SJCRH30 (cell line): ENCODE measurements at regions not wholly inside any gene's neighbourhood (a gene's known extent, or its start where the extent isn't known, plus 50 kb on each side); places are given as distances from the start of the nearest gene placed in this dataset.
"Not testable (repeated sequence)": the region's sequence is repeated elsewhere in the genome, so short reads cannot be mapped to it uniquely, and the experiment has no call there.

Source experiments
- DNase-seq, 2 experiments: peaks; one replicate each; pipeline ENCODE4 v3.0.0-alpha.2; 2015 to 2020
- H3K27ac ChIP-seq: fragments of 250-450 bp; sonication (Bioruptor Pico); 2 replicates; pipeline ENCODE4 v1.5.1; 2020; ENCODE audit warnings: mild to moderate bottlenecking, moderate library complexity
- H3K27me3 ChIP-seq: fragments of 250-450 bp; sonication (Bioruptor Pico); 2 replicates; pipeline ENCODE4 v1.5.1; 2020; ENCODE audit warnings: mild to moderate bottlenecking, moderate library complexity
- H3K36me3 ChIP-seq: fragments of 250-450 bp; sonication (Bioruptor Pico); 2 replicates; pipeline ENCODE4 v1.5.1; 2020; ENCODE audit warnings: mild to moderate bottlenecking, moderate library complexity
- H3K4me1 ChIP-seq: fragments of 250-450 bp; sonication (Bioruptor Pico); 2 replicates; pipeline ENCODE4 v1.5.1; 2020; ENCODE audit warnings: mild to moderate bottlenecking, moderate library complexity
- H3K4me3 ChIP-seq: fragments of 250-450 bp; sonication (Bioruptor Pico); 2 replicates; pipeline ENCODE4 v1.5.1; 2020; ENCODE audit warnings: mild to moderate bottlenecking, moderate library complexity
- H3K9me3 ChIP-seq: fragments of 250-450 bp; sonication (Bioruptor Pico); replicated peaks from 2 replicates; pipeline ENCODE4 v1.5.1; 2020; ENCODE audit warnings: mild to moderate bottlenecking, moderate library complexity

DNA sequence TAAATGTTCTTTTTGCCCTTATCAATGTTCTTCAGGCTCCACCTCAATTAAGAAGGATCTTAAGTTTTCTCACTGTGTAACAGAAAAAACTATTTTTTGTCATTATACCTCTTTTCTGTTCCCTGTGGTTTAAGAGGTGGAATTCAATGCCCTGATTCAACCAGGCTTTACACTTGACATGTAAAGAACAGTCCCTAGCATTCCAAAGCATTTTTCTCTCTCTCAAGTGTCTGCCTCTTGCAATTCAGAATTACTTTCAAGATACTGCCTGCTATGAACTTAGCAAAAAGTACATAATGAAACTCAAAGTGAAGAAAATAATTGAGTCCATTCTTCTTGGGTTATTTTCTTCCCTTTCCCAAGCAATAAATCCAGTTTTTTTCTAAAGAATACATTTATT is 160.6 kb upstream of the NOL4 start:
- H3K4me1 ChIP-seq = no peaks in the 10 kb centered on the region
- H3K9me3 ChIP-seq = no peaks in the 10 kb centered on the region
- H3K4me3 ChIP-seq = no peak overlapping the region
- H3K27me3 ChIP-seq = no peaks in the 10 kb centered on the region
- DNase-seq = no peak
- no peaks in the 10 kb centered on the region for H3K36me3 ChIP-seq
- no peak overlapping the region for H3K27ac ChIP-seq

DNA sequence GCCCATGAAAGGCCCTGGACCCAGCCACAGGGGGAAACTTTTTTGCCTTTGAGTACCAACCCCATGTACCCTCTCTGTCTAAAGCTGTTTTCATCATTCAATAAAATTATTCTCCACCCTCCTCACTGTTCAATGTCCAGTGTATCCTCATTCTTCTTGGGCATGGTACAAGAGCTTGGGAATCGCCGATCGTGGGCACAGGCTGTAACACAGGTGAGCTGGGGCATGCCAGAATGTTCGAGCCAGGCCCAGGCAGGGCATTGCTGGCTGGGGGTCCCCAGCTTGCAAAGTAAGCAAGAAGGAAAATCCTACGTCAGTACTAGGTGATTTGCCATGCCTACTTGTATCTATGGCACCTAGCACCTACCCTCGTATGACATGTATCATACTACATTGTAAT is 162.1 kb upstream of the NOL4 start:
- no peak for DNase-seq
- H3K9me3 ChIP-seq = no peaks in the 10 kb centered on the region
- H3K36me3 ChIP-seq = no peaks in the 10 kb centered on the region
- no peaks in the 10 kb centered on the region for H3K4me1 ChIP-seq
- no peaks in the 10 kb centered on the region for H3K27me3 ChIP-seq
- no peak overlapping the region for H3K4me3 ChIP-seq
- no peak overlapping the region for H3K27ac ChIP-seq

DNA sequence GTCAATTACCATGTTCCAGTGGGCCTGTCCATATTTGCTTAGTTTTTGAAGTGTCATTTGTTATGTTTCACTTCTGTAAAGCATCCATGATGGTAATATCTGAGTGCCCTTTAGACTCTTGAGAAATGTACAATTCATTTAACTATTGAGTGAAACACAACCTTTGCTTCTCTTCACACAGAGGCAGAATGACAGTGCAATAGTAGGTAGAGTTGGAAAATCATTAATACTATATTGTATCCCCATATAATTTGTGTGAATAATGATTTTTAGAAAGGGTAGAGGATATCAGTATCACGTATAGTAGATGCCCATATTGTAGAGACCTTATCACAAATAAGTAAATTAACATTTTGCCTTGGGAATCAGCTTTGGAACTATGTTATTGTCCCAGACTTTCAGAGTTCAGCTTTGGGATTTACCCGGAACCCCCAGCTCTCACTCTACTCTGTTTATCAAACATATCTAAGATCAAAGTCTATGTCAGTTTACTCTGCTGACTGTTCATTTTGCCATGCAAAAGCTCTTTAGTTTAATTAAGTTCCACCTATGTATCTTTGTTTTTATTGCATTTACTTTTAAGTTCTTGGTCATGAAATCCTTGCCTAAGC is 172.7 kb upstream of the NOL4 start:
- no peak overlapping the region for H3K4me3 ChIP-seq
- DNase-seq = no peak
- H3K36me3 ChIP-seq = no peaks in the 10 kb centered on the region
- H3K4me1 ChIP-seq = no peaks in the 10 kb centered on the region
- no peaks in the 10 kb centered on the region for H3K9me3 ChIP-seq
- H3K27me3 ChIP-seq = no peaks in the 10 kb centered on the region
- H3K27ac ChIP-seq = no peak overlapping the region

DNA sequence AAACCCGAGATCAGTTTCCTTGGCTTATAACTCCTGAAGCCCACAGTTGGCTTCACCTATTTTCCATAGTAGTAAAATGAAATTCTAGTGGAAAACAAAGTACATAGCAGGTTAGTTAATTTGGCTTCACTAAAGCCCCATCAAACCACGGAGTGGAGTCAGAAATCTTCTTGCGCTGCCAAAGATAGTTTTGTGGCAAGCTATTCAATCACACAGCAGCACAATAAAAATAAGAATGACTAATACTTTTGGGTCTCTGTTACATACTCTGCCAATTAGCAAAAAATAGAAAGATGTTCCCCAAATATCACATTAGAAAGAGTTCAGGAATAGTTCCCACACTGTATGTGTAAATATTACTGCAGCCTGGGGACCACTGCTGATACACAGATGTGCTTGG is 175.2 kb upstream of the NOL4 start:
- no peaks in the 10 kb centered on the region for H3K4me1 ChIP-seq
- H3K36me3 ChIP-seq = no peaks in the 10 kb centered on the region
- no peak for DNase-seq

DNA sequence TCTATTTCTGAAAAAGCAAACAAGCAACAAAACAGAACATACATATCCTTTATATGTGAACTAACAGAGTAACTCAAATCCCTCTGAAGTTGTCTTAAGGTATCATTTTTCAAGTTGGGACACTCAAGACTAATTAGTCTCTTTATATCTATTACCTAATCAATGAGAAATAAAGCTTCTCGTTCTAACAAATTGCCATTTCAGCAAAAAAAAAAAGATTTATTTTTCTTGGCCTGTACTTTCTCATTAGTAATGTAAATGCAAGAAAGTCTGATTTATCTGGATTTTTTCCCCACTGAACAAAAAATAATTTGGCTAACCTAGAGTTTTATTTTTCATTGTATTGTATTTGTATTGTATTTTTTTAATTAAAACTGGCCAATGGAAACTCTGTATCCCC is 176.1 kb upstream of the NOL4 start:
- H3K36me3 ChIP-seq = no peaks in the 10 kb centered on the region
- no peak overlapping the region for H3K27ac ChIP-seq
- DNase-seq = no peak

More for the DNA sequence above, 175.2 kb upstream of the NOL4 start:
- H3K9me3 ChIP-seq = no peaks in the 10 kb centered on the region
- H3K27ac ChIP-seq = no peak overlapping the region
- no peaks in the 10 kb centered on the region for H3K27me3 ChIP-seq
- no peak overlapping the region for H3K4me3 ChIP-seq

DNA sequence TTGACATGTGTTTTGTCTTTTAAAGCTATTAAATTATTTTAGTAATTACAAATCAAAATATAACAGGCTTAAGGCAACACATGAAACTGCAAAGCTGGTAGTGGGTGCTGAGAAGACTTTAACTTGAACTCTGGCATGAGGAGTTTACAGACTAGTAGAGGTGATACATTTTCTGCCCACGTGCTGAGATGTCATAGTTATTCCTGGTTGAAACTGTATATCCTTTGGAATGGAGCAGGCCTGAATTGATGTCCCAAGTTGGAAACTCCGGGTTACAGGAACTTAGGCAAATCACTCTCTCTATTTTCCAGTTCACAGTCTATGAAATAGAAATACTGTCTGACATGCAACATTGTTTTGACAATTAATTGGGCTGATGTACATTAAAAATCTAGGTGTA is 177.1 kb upstream of the NOL4 start:
- Histone ChIP-seq H3K36me3 (no peaks in the 10 kb centered on the region), H3K4me1 (no peaks in the 10 kb centered on the region), H3K27ac (no peak overlapping the region), H3K9me3 (no peaks in the 10 kb centered on the region), H3K4me3 (no peak overlapping the region), H3K27me3 (no peaks in the 10 kb centered on the region)
- no peak for DNase-seq

More for the DNA sequence above, 176.1 kb upstream of the NOL4 start:
- Histone ChIP-seq H3K27me3 (no peaks in the 10 kb centered on the region), H3K9me3 (no peaks in the 10 kb centered on the region), H3K4me3 (no peak overlapping the region), H3K4me1 (no peaks in the 10 kb centered on the region)

DNA sequence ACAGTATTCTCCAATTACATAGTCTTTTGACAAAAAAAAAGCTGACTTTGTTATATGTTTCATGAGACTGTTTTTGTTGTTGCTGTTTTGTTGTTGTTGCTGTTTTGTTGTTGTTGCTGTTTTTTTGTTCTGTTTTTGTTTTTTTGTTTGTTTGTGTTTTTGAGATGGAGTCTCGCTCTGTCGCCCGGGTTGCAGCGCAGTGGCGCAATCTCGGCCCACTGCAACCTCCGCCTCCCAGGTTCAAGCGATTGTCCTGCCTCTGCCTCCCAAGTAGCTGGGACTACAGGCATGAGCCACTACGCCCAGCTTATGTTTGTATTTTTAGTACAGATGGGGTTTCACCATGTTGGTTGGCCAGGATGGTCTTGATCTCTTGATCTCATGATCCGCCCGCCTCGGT is 182.8 kb upstream of the NOL4 start:
- not testable (repeated sequence) for H3K4me3 ChIP-seq, H3K27ac ChIP-seq, DNase-seq, H3K36me3 ChIP-seq, H3K9me3 ChIP-seq, H3K27me3 ChIP-seq, H3K4me1 ChIP-seq

GRCh38 chr18:34411952-34412351 is 187.2 kb upstream of the NOL4 start:
- no peak for DNase-seq
- Histone ChIP-seq H3K4me3 (no peak overlapping the region), H3K27ac (no peak overlapping the region), H3K4me1 (no peaks in the 10 kb centered on the region), H3K36me3 (no peaks in the 10 kb centered on the region), H3K27me3 (no peaks in the 10 kb centered on the region), H3K9me3 (no peaks in the 10 kb centered on the region)

DNA sequence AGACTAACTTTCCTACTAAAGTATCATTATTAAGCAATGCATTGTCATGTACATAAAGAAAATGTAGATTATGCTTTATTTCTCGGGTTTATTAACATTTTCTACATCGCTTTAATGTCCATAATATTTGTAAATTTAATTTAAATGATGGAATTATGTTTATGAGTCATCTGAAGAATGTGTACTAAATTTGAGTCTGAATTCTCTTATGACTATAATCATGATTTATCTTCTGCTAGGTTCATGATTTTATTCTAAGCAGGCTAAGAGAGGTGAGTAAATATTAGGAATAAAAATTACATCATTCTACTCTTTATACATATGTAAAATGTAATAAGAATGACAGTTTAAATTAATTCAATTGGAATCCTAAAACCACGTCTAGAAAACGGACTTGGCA is 206.3 kb upstream of the NOL4 start:
- Histone ChIP-seq H3K9me3 (no peaks in the 10 kb centered on the region), H3K27ac (no peak overlapping the region), H3K4me1 (no peaks in the 10 kb centered on the region), H3K36me3 (no peaks in the 10 kb centered on the region), H3K4me3 (no peak overlapping the region), H3K27me3 (no peaks in the 10 kb centered on the region)
- no peak for DNase-seq

GRCh38 chr18:34444622-34445021 is 219.9 kb upstream of the NOL4 start:
- no peaks in the 10 kb centered on the region for H3K27me3 ChIP-seq
- H3K4me1 ChIP-seq = no peaks in the 10 kb centered on the region
- DNase-seq = no peak
- no peaks in the 10 kb centered on the region for H3K9me3 ChIP-seq
- H3K4me3 ChIP-seq = no peak overlapping the region
- no peak overlapping the region for H3K27ac ChIP-seq
- no peaks in the 10 kb centered on the region for H3K36me3 ChIP-seq

DNA sequence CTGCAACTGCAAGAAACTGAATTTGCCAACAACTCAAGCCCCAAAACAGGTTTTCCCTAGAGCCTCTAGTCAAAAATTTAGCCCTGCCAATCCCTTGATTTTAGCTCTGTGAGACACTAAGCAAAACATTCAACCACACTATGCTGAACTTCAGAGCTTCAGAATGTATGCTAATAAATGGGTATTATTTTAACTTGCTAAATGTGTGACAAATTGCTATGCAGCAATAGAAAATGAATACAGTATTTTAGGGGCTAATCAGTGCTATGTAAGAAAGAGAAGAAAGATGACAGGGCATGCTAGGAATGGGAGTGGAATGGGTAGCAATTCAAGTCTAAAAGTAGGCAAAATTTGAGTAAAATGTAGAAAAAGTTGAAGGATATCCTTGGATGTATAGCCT is 223.9 kb upstream of the NOL4 start:
- no peak for DNase-seq
- Histone ChIP-seq H3K4me1 (no peaks in the 10 kb centered on the region), H3K27me3 (no peaks in the 10 kb centered on the region), H3K4me3 (no peak overlapping the region), H3K27ac (no peak overlapping the region), H3K36me3 (no peaks in the 10 kb centered on the region), H3K9me3 (no peaks in the 10 kb centered on the region)

- H3K27me3 ChIP-seq = no peaks in the 10 kb centered on the region
- no peak for DNase-seq
These were observed 233.0 kb upstream of the NOL4 start for GRCh38 chr18:34457761-34458160.

DNA sequence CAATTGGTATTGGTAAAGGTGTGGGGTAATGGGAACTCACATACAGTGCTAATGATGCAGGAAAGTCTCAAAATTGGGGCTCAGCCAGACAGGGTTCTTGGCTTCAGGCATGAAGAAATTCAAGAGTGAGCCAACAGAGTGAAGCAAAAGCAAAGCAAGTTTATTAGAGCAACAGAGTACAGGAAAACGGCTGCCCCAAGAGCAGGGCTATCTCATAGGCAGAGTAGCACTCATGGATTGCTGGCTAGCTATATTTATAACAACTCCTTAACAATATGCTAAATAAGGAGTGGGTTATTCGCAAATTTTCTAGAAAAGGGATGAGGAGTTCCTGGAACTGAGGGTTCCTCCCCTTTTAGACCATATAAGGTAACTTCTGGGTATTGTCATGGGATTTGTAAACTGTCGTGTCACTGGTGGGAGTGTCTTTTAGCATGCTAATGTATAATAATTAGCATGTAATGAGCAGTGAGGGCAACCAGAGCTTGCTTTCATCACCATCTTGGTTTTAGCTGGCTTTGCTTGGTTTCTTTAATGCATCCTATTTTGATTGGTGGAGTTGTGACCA is 233.8 kb upstream of the NOL4 start:
- Histone ChIP-seq H3K4me1 (no peaks in the 10 kb centered on the region), H3K4me3 (no peak overlapping the region), H3K27me3 (no peaks in the 10 kb centered on the region), H3K27ac (no peak overlapping the region), H3K9me3 (no peaks in the 10 kb centered on the region), H3K36me3 (no peaks in the 10 kb centered on the region)
- no peak for DNase-seq

More at GRCh38 chr18:34457761-34458160, 233.0 kb upstream of the NOL4 start:
- Histone ChIP-seq H3K36me3 (no peaks in the 10 kb centered on the region), H3K9me3 (no peaks in the 10 kb centered on the region), H3K27ac (no peak overlapping the region), H3K4me1 (no peaks in the 10 kb centered on the region), H3K4me3 (no peak overlapping the region)

- no peak for DNase-seq
- no peak overlapping the region for H3K27ac ChIP-seq
- H3K9me3 ChIP-seq = no peaks in the 10 kb centered on the region
- H3K4me1 ChIP-seq = no peaks in the 10 kb centered on the region
- no peak overlapping the region for H3K4me3 ChIP-seq
- no peaks in the 10 kb centered on the region for H3K27me3 ChIP-seq
- no peaks in the 10 kb centered on the region for H3K36me3 ChIP-seq
These were observed 236.6 kb upstream of the NOL4 start for GRCh38 chr18:34461266-34461665.

GRCh38 chr18:34467058-34467457 is 242.3 kb upstream of the NOL4 start:
- no peak for DNase-seq
- Histone ChIP-seq H3K36me3 (no peaks in the 10 kb centered on the region), H3K4me1 (no peaks in the 10 kb centered on the region), H3K27ac (no peak overlapping the region), H3K4me3 (no peak overlapping the region), H3K9me3 (no peaks in the 10 kb centered on the region), H3K27me3 (no peaks in the 10 kb centered on the region)

- no peaks in the 10 kb centered on the region for H3K9me3 ChIP-seq
- H3K27ac ChIP-seq = no peak overlapping the region
- no peaks in the 10 kb centered on the region for H3K27me3 ChIP-seq
- no peaks in the 10 kb centered on the region for H3K4me1 ChIP-seq
- H3K36me3 ChIP-seq = no peaks in the 10 kb centered on the region
- DNase-seq = no peak
- H3K4me3 ChIP-seq = no peak overlapping the region
These were observed 229.9 kb upstream of the DTNA start for GRCh38 chr18:34480162-34480700.
